GM12892 (cell line): ENCODE measurements at regions not wholly inside any gene's neighbourhood (a gene's known extent, or its start where the extent isn't known, plus 50 kb on each side); places are given as distances from the start of the nearest gene placed in this dataset.

Source experiments
- POLR2A ChIP-seq: IDR thresholded peaks from 2 replicates; pipeline ENCODE4 v1.6.1; 2011; ENCODE audit warnings: low read depth, low read length, control low read depth
- TAF1 ChIP-seq: IDR thresholded peaks from 2 replicates; pipeline ENCODE4 v1.6.1; 2011; ENCODE audit warnings: low read depth, mild to moderate bottlenecking, control low read depth, low read length, borderline replicate concordance

GRCh38 chr10:130483691-130484467, 347.7 kb downstream of the GLRX3 start:
- TF ChIP-seq POLR2A (no peak), TAF1 (no peak)
